ENCODE measurements at regions not wholly inside any gene's neighbourhood (a gene's known extent, or its start where the extent isn't known, plus 50 kb on each side); places are given as distances from the start of the nearest gene placed in this dataset.
"Not testable (repeated sequence)": the region's sequence is repeated elsewhere in the genome, so short reads cannot be mapped to it uniquely, and the experiment has no call there.

- no CpG with 5 or more reads among the region's 5 CpGs for WGBS (ENCODE audit: insufficient coverage, insufficient read length)
- DNase-seq (ENCODE audit: low read depth, low spot score): no peak
- Histone ChIP-seq H3K9me3 (ENCODE audit: control insufficient read depth, insufficient read depth, low read length) (no peaks in the 10 kb centered on the region), H3K27me3 (ENCODE audit: control insufficient read depth, insufficient read depth, low read length) (no peaks in the 10 kb centered on the region), H3K36me3 (ENCODE audit: control insufficient read depth, insufficient read depth, low read length) (no peaks in the 10 kb centered on the region), H3K4me3 (ENCODE audit: low read length) (no peak overlapping the region), H3K4me1 (ENCODE audit: control insufficient read depth, insufficient read depth, low read length) (no peaks in the 10 kb centered on the region), H3K27ac (ENCODE audit: low read length) (no peak overlapping the region)
Measured at GRCh38 chr18:57940166-57940660, 103.8 kb upstream of the NEDD4L start.

GRCh38 chr18:57934375-57934774, 109.7 kb upstream of the NEDD4L start:
- H3K27ac ChIP-seq (ENCODE audit: low read length); H3K36me3 ChIP-seq (ENCODE audit: control insufficient read depth, insufficient read depth, low read length); DNase-seq (ENCODE audit: low read depth, low spot score); H3K4me3 ChIP-seq (ENCODE audit: low read length); H3K9me3 ChIP-seq (ENCODE audit: control insufficient read depth, insufficient read depth, low read length); H3K4me1 ChIP-seq (ENCODE audit: control insufficient read depth, insufficient read depth, low read length); H3K27me3 ChIP-seq (ENCODE audit: control insufficient read depth, insufficient read depth, low read length): not testable (repeated sequence)

- DNase-seq (ENCODE audit: low read depth, low spot score): no peak
- no peaks in the 10 kb centered on the region for H3K36me3 ChIP-seq (ENCODE audit: control insufficient read depth, insufficient read depth, low read length)
- WGBS (ENCODE audit: insufficient coverage, insufficient read length): no CpG with 5 or more reads among the region's 1 CpG
- H3K4me3 ChIP-seq (ENCODE audit: low read length): no peak overlapping the region
- no peaks in the 10 kb centered on the region for H3K4me1 ChIP-seq (ENCODE audit: control insufficient read depth, insufficient read depth, low read length)
- no peaks in the 10 kb centered on the region; the same call in 1 of the 2 replicates for H3K27me3 ChIP-seq (ENCODE audit: control insufficient read depth, insufficient read depth, low read length)
- H3K27ac ChIP-seq (ENCODE audit: low read length): no peak overlapping the region
- H3K9me3 ChIP-seq (ENCODE audit: control insufficient read depth, insufficient read depth, low read length): no peaks in the 10 kb centered on the region
Measured at GRCh38 chr18:57931038-57931437, 113.0 kb upstream of the NEDD4L start.

GRCh38 chr18:57930476-57930875, 113.5 kb upstream of the NEDD4L start:
- Histone ChIP-seq H3K4me1 (ENCODE audit: control insufficient read depth, insufficient read depth, low read length) (no peaks in the 10 kb centered on the region), H3K27ac (ENCODE audit: low read length) (no peak overlapping the region), H3K9me3 (ENCODE audit: control insufficient read depth, insufficient read depth, low read length) (no peaks in the 10 kb centered on the region), H3K4me3 (ENCODE audit: low read length) (no peak overlapping the region), H3K27me3 (ENCODE audit: control insufficient read depth, insufficient read depth, low read length) (no peaks in the 10 kb centered on the region; the same call in 1 of the 2 replicates), H3K36me3 (ENCODE audit: control insufficient read depth, insufficient read depth, low read length) (no peaks in the 10 kb centered on the region)
- WGBS (ENCODE audit: insufficient coverage, insufficient read length): no CpG with 5 or more reads among the region's 6 CpGs
- no peak for DNase-seq (ENCODE audit: low read depth, low spot score)

- Histone ChIP-seq H3K9me3 (ENCODE audit: control insufficient read depth, insufficient read depth, low read length) (no peaks in the 10 kb centered on the region), H3K27ac (ENCODE audit: low read length) (no peak overlapping the region)
- no CpG with 5 or more reads among the region's 4 CpGs for WGBS (ENCODE audit: insufficient coverage, insufficient read length)
Measured at GRCh38 chr18:57929922-57930321, 114.1 kb upstream of the NEDD4L start.

GRCh38 chr18:57928466-57928865, 115.6 kb upstream of the NEDD4L start:
- H3K27me3 ChIP-seq (ENCODE audit: control insufficient read depth, insufficient read depth, low read length): no peaks in the 10 kb centered on the region; the same call in 1 of the 2 replicates
- H3K27ac ChIP-seq (ENCODE audit: low read length): no peak overlapping the region
- WGBS (ENCODE audit: insufficient coverage, insufficient read length): no CpG with 5 or more reads among the region's 5 CpGs
- DNase-seq (ENCODE audit: low read depth, low spot score): no peak
- no peaks in the 10 kb centered on the region for H3K9me3 ChIP-seq (ENCODE audit: control insufficient read depth, insufficient read depth, low read length)
- H3K4me3 ChIP-seq (ENCODE audit: low read length): no peak overlapping the region
- H3K36me3 ChIP-seq (ENCODE audit: control insufficient read depth, insufficient read depth, low read length): no peaks in the 10 kb centered on the region
- H3K4me1 ChIP-seq (ENCODE audit: control insufficient read depth, insufficient read depth, low read length): no peaks in the 10 kb centered on the region

More at GRCh38 chr18:57929922-57930321, 114.1 kb upstream of the NEDD4L start:
- no peaks in the 10 kb centered on the region; the same call in 1 of the 2 replicates for H3K27me3 ChIP-seq (ENCODE audit: control insufficient read depth, insufficient read depth, low read length)
- H3K4me1 ChIP-seq (ENCODE audit: control insufficient read depth, insufficient read depth, low read length): no peaks in the 10 kb centered on the region
- no peak for DNase-seq (ENCODE audit: low read depth, low spot score)
- no peak overlapping the region for H3K4me3 ChIP-seq (ENCODE audit: low read length)
- H3K36me3 ChIP-seq (ENCODE audit: control insufficient read depth, insufficient read depth, low read length): no peaks in the 10 kb centered on the region

- no peak overlapping the region for H3K4me3 ChIP-seq (ENCODE audit: low read length)
- H3K9me3 ChIP-seq (ENCODE audit: control insufficient read depth, insufficient read depth, low read length): no peaks in the 10 kb centered on the region
- H3K27me3 ChIP-seq (ENCODE audit: control insufficient read depth, insufficient read depth, low read length): no peaks in the 10 kb centered on the region; the same call in 1 of the 2 replicates
- no peaks in the 10 kb centered on the region for H3K4me1 ChIP-seq (ENCODE audit: control insufficient read depth, insufficient read depth, low read length)
- WGBS (ENCODE audit: insufficient coverage, insufficient read length): no CpG with 5 or more reads among the region's 2 CpGs
- DNase-seq (ENCODE audit: low read depth, low spot score): no peak
- H3K27ac ChIP-seq (ENCODE audit: low read length): no peak overlapping the region
- no peaks in the 10 kb centered on the region for H3K36me3 ChIP-seq (ENCODE audit: control insufficient read depth, insufficient read depth, low read length)
Measured at GRCh38 chr18:57927511-57927910, 116.5 kb upstream of the NEDD4L start.

GRCh38 chr18:57925706-57926105, 118.3 kb upstream of the NEDD4L start:
- no peak for DNase-seq (ENCODE audit: low read depth, low spot score)
- H3K4me3 ChIP-seq (ENCODE audit: low read length): no peak overlapping the region
- WGBS (ENCODE audit: insufficient coverage, insufficient read length): no CpG with 5 or more reads among the region's 1 CpG

GRCh38 chr18:57923611-57924010, 120.4 kb upstream of the NEDD4L start:
- no peak for DNase-seq (ENCODE audit: low read depth, low spot score)
- WGBS (ENCODE audit: insufficient coverage, insufficient read length): no CpG with 5 or more reads among the region's 5 CpGs
- Histone ChIP-seq H3K4me3 (ENCODE audit: low read length) (no peak overlapping the region), H3K9me3 (ENCODE audit: control insufficient read depth, insufficient read depth, low read length) (no peaks in the 10 kb centered on the region), H3K36me3 (ENCODE audit: control insufficient read depth, insufficient read depth, low read length) (no peaks in the 10 kb centered on the region), H3K27me3 (ENCODE audit: control insufficient read depth, insufficient read depth, low read length) (no peaks in the 10 kb centered on the region), H3K27ac (ENCODE audit: low read length) (no peak overlapping the region), H3K4me1 (ENCODE audit: control insufficient read depth, insufficient read depth, low read length) (no peaks in the 10 kb centered on the region)

More at GRCh38 chr18:57925706-57926105, 118.3 kb upstream of the NEDD4L start:
- no peaks in the 10 kb centered on the region; the same call in 1 of the 2 replicates for H3K27me3 ChIP-seq (ENCODE audit: control insufficient read depth, insufficient read depth, low read length)
- H3K27ac ChIP-seq (ENCODE audit: low read length): no peak overlapping the region
- no peaks in the 10 kb centered on the region for H3K36me3 ChIP-seq (ENCODE audit: control insufficient read depth, insufficient read depth, low read length)
- no peaks in the 10 kb centered on the region for H3K4me1 ChIP-seq (ENCODE audit: control insufficient read depth, insufficient read depth, low read length)
- no peaks in the 10 kb centered on the region for H3K9me3 ChIP-seq (ENCODE audit: control insufficient read depth, insufficient read depth, low read length)

GRCh38 chr18:57922885-57923284, 119.8 kb upstream of the ATP8B1 start:
- no peaks in the 10 kb centered on the region for H3K27me3 ChIP-seq (ENCODE audit: control insufficient read depth, insufficient read depth, low read length)
- no peaks in the 10 kb centered on the region for H3K36me3 ChIP-seq (ENCODE audit: control insufficient read depth, insufficient read depth, low read length)
- no CpG with 5 or more reads among the region's 3 CpGs for WGBS (ENCODE audit: insufficient coverage, insufficient read length)
- no peak for DNase-seq (ENCODE audit: low read depth, low spot score)
- no peak overlapping the region for H3K4me3 ChIP-seq (ENCODE audit: low read length)
- no peaks in the 10 kb centered on the region for H3K4me1 ChIP-seq (ENCODE audit: control insufficient read depth, insufficient read depth, low read length)
- H3K9me3 ChIP-seq (ENCODE audit: control insufficient read depth, insufficient read depth, low read length): no peaks in the 10 kb centered on the region
- H3K27ac ChIP-seq (ENCODE audit: low read length): no peak overlapping the region

- H3K27me3 ChIP-seq (ENCODE audit: control insufficient read depth, insufficient read depth, low read length): no peaks in the 10 kb centered on the region
- no peak overlapping the region for H3K27ac ChIP-seq (ENCODE audit: low read length)
- DNase-seq (ENCODE audit: low read depth, low spot score): no peak
- no peak overlapping the region for H3K4me3 ChIP-seq (ENCODE audit: low read length)
- no peaks in the 10 kb centered on the region for H3K36me3 ChIP-seq (ENCODE audit: control insufficient read depth, insufficient read depth, low read length)
- H3K4me1 ChIP-seq (ENCODE audit: control insufficient read depth, insufficient read depth, low read length): no peaks in the 10 kb centered on the region
- no CpG with 5 or more reads among the region's 4 CpGs for WGBS (ENCODE audit: insufficient coverage, insufficient read length)
- no peaks in the 10 kb centered on the region for H3K9me3 ChIP-seq (ENCODE audit: control insufficient read depth, insufficient read depth, low read length)
Measured at GRCh38 chr18:57921708-57922107, 118.6 kb upstream of the ATP8B1 start.
